H54 (cell line): ENCODE measurements at regions not wholly inside any gene's neighbourhood (a gene's known extent, or its start where the extent isn't known, plus 50 kb on each side); places are given as distances from the start of the nearest gene placed in this dataset.
A peak's percentile ranks its signal among the peaks of the same experiment; 100 is the strongest.

Experiments used
- DNase-seq: peaks from one replicate; pipeline ENCODE4 v3.0.0; 2011; ENCODE audit warnings: low spot score, mixed read lengths; ENCODE audit not compliant: insufficient read length
- FAIRE-seq: peaks from 3 replicates; lab custom pipeline; 2011; peaks lifted over from hg19 to GRCh38; lab: Jason Lieb, UNC
- POLR2A ChIP-seq: IDR thresholded peaks from 2 replicates; pipeline ENCODE4 v1.6.1; 2011; ENCODE audit warnings: low read depth, mild to moderate bottlenecking, low read length

DNA sequence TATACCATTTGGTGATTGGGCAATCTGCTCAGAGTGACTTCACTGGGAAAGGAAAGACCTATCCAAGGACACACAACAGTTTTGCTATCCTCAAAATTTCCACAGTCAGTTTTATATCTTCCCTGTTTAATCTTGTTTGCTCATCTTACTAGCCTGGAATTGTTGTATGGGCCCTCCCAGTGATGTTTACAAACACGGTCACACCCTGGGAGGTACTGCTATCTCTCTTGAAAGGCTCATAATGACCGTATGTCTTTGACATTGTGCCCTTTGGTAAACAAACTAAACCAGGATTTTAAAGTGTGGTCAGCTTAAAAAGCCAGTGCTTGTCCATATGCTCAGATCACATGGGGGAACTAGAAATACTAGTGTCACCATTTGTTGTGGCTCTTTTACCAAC, 277.0 kb downstream of the CDH2 start:
- FAIRE-seq (no peak), DNase-seq (no peak)

DNA sequence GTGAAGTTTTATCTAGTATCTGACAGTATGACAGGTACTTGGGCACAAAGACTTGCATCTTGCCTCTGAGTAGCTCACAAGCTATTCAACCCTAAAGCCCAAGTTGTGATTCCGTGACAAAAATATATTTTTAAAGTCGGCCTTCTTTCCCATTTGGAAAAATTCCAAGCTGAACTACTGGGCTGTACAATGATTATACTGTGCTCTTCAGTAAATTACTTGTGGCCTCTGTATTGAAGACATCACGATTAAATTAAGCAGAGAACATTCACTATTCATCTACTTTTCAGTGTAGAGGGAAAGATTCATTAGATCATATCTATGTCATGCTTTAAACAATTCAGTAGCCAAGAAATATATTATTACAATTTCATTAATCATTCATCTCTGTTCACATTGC, 282.2 kb downstream of the CDH2 start:
- no peak for DNase-seq
- FAIRE-seq, result no peak
- no peak for TF ChIP-seq POLR2A

More for the DNA sequence above, 277.0 kb downstream of the CDH2 start:
- TF ChIP-seq POLR2A, result no peak

DNA sequence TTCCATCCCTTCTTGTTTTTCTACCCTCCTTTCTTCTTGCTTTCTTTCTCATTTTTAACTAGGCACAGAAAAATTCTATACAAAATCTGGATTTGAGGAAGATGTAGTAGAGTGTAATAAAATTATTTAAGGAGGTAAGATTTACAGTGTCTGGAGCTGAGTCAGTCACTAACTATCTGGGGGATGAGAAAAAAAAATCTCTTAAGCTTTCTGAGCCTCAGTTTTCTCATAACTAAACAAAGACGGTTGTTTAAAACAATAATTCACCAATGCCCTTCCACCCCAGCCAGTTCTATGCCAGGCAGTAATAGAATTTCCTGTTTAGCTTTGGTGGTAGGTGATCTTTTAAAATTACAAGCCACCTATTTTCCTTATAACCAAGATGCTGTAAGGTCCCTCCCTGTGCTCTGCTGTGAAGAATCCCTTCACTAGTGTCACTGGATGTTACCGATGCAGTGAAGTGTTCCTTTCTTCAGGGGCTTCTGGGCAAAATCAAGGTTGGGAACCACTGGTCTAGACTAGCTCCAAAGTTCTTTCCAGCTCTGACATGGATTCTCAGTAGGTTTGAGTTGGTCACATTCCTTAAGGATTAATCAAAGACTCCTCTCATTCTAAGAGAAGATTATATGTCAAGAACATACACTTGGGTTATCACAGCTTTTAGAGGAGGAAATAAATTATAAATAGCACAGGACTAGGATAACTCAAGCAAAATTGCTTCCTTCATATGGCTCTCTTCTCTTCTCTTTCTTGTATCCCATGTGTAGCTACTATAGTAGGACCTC, 289.0 kb downstream of the CDH2 start:
- FAIRE-seq, result no peak
- no peak for DNase-seq
- no peak for TF ChIP-seq POLR2A

DNA sequence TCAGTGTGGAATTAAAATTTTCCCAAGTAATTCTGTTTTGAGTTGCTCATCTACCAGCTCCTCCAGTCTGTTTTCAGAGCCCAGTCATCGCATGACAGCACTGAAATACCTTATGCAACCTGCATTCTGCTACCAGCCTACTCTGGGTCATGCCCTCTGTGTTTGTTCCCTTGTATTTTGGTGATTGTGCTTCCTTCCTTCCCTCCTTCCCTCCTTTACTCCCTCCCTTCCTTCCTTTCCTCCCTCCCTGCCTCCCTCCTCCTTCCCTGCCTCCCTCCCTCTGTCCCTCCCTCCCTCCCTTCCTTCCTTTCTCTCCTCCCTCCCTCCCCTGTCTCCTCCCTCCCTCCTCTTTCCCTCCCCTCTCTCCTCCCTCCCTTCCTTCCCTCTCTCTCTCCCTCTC, 289.6 kb downstream of the CDH2 start:
- no peak for TF ChIP-seq POLR2A
- FAIRE-seq (peak; percentile 68), DNase-seq (no peak)

DNA sequence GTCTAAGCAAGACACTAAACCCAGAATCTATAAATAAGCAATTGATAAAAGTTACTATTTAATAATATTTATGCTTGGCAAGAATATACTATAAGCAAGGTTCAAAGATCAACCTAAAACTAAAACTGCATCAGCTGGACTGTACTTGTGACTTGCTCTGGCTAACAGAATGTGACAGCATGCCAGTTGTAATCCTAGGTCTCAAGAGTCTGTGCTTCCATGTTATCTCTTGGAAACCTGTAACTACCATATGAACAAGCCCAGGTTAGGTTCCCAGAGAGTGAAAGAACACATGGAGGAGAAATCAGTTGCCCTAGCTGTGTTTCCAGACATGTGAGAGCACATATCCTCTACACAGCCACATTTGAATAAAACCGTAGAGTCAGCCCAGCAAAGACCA, 297.4 kb downstream of the CDH2 start:
- no peak for FAIRE-seq
- no peak for DNase-seq
- TF ChIP-seq POLR2A, result no peak

DNA sequence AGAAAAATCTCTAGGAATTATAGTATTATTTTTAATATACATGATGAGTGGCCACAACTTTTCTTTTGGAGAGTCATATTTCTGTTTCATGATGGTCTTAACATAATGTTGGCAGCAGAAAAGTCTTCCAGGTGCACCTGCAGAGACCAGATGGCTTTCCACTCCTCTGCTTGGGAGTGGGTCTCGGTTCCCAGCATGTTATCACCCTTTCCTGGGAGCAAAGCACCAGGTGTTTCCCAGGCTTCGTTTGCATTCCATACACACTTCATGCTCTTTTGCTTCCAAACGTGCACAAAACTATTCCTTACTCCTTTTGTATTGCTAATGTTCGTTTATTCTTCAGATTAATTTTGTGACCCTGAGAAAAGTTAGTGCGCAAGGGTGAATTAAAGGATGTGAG, 305.2 kb downstream of the CDH2 start:
- FAIRE-seq (no peak), DNase-seq (no peak)
- no peak for TF ChIP-seq POLR2A

DNA sequence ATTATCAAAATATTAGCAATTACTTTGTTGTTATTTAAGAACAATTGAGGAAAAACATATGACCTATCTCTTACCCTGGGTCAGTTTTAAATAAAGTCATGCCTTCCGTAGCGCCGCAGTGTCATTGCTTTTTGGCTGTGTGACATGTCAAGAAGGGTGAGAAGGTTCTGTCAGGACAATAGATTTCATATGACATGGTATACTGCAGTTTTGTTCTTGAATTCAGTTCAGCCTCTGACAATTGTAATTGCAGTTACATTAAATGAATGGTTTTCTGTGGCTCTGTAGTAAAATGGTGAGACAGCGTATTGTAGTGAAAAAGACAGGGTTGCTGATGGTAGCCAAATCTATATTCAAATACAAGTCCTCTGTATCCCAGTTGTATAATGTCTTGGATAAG, 307.2 kb downstream of the CDH2 start:
- TF ChIP-seq POLR2A, result no peak
- no peak for FAIRE-seq
- no peak for DNase-seq

DNA sequence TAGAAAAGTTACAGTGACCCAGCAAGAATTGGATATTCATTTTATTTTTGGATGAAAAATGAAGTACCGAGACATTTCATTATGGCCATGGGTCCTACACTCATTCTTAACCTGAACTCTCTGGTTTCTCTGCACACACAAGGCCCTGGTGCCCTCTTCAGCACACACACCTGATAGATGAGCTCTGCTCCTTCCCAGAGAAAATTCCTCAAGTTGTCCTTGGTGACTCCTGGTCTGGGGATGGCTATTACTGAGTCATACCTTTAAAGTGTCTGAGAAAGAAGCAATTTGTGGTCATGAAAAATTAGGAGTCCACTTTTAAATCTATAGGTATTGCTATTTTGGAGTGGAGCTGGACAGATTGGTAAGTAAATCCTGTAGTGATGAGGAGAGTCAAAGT, 311.5 kb downstream of the CDH2 start:
- no peak for TF ChIP-seq POLR2A
- DNase-seq (no peak), FAIRE-seq (no peak)

DNA sequence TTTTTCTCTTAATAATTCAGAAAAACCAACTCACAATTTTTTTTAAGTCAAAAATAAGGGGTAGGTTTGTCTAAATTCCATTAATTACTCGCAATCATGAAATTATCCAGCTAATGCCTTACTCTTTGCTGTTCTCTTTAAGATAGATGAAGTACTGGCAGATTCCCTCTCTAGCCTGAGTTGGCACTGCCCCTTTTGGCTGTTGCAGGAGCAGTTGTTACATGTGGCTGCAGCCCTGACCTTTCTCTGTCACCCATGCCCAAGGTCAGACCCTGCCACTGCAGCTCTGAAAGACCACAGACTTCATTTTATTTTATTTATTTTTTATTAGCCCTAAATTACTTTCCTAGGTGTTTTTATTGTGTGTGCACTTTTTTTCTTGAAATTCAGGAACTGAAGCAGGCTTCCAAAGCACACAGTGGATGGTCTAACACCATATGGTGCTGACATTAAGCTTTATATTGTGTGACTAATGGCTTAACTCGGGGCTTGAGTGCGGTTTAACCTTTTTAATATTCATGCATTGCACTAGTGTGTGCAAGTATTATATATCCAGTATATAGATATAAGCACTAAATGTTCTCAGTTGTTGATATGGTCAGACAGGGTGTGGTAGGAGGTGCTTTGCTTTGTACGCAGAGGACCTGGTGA, 313.0 kb downstream of the CDH2 start:
- DNase-seq, result no peak
- TF ChIP-seq POLR2A, result no peak
- no peak for FAIRE-seq

DNA sequence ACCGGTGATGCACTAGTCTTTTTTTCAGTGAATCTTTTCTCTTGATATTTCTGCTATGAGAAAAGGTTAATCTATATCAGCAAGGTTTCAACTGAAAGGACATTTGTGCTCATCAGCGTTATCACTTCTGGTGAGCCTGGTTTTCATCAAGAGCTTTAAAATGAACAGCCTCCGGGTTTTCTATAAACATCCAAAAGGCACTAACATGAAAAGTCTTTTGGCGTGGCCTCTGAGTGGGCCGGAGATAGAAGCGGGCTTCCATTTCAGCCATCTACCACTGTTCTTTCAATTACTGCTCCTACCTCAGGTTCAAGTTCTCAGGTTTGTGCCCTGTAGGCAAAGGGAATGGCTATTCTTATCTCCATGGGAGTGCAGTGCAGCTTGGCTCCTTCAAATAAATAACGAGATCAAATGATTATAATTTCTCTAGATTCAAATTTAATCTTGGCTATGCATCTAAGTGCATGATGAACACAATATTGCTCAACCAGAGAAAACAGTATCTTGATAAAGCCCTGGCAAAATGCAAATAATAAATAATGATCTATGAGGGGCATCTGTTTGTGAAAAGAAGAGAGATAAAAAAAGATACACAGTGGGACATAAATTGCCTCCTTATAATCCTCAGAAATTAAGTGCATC, 314.8 kb downstream of the CDH2 start:
- FAIRE-seq (no peak), DNase-seq (no peak)
- TF ChIP-seq POLR2A, result no peak

DNA sequence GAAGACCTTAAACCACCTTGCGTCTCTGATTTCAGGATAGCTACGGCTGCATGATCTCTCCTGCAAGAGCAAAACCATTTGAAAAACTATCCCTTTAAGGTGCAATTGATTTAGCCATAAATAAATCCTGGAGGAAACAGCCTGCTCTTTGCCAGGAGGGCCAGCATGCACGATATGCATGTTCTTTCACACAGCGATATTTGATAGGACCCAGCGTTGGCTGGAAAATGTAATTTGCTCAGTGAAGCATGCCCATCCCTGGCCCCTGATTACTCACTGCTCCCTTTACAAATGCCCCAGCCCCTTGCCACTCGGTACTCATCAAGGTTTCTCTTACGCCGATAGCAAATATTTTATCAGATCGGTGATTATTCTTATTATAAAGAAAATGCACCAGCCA, 315.4 kb downstream of the CDH2 start:
- FAIRE-seq (no peak), DNase-seq (no peak)
- TF ChIP-seq POLR2A, result no peak

DNA sequence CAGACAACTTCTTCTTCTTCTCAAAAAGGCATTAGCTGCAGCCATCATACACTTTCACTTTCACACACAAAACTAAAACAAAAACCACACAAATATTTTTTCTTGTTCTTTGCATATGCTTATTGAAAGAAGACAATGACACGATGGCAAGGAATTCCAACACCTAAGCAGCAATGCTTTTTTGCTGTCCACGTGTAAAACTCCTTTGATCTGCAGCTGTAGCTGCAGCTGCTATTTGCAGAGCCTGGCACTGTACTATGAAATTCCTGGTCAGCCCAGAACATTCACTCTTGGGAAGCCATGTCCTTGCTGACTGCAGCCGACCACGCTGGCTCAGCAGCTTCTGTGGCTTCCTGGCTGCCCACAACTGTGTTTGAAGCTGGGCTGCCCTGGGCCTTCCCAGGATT, 316.2 kb downstream of the CDH2 start:
- no peak for TF ChIP-seq POLR2A
- no peak for DNase-seq
- FAIRE-seq, result no peak

DNA sequence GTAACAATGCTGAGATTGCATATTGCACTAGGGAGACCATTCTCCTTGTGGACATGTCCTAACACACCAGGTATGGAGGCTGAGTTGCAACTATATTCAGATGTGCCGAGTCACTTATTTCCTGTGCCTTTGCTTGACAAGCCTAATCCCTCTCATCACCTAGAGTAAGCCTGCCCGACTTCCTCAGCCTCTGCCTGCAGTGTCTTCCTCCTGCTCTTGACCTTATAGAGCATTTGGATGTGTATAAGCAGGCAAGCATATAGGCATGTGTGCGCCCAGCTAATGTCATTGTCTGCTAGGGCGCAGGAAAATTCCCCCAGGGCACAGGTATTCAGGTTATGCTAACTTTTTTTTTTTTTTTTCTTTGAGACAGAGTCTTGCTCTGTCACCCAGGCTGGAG, 316.9 kb downstream of the CDH2 start:
- FAIRE-seq, result no peak
- TF ChIP-seq POLR2A, result no peak
- DNase-seq, result no peak

DNA sequence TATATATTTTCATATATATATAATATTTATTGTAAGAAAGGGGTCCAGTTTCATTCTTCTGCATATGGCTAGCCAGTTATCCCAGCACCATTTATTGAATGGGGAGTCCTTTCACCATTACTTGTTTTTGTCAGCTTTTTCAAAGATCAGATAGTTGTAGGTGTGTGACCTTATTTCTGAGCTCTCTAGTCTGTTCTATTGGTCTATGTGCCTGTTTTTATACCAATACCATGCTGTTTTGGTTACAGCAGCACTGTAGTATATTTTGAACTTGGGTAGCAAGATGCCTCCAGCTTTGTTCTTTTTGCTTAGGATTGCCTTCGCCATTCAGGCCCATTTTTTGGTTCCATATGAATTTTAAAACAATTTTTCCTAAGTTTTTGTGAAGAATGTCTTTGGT, 320.1 kb downstream of the CDH2 start:
- FAIRE-seq (no peak), DNase-seq (no peak)
- TF ChIP-seq POLR2A, result no peak

DNA sequence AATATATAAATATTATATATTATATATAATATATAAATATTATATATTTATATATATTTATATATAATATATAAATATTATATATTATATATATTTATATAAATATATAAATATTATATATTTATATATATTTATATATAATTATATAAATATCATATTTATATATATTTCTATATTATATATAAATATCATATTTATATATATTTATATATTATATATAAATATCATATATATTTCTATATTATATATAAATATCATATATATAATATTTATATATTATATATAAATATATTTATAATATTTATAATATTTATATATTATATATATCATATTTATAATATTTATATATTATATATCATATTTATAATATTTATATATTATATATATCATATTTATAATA, 321.4 kb downstream of the CDH2 start:
- FAIRE-seq (no peak), DNase-seq (no peak)
- TF ChIP-seq POLR2A, result no peak

DNA sequence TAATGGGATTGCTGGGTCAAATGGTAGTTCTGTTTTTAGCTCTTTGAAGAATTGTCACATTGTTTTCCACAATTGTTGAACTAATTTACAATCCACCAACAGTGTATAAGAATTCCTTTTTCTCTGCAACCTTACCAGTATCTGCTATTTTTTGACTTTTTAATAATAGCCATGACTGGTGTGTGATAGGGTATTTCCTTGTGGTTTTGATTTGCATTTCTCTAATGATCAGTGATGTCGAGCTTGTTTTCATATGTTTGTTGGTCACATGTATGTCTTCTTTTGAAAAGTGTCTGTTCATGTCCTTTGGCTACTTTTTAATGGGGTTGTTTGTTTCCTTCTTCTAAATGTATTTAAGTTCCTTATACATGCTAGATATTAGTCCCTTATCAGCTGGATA, 322.3 kb downstream of the CDH2 start:
- no peak for TF ChIP-seq POLR2A
- DNase-seq (no peak), FAIRE-seq (no peak)
